ENCODE measurements at regions not wholly inside any gene's neighbourhood (a gene's known extent, or its start where the extent isn't known, plus 50 kb on each side); places are given as distances from the start of the nearest gene placed in this dataset.

- TF ChIP-seq CTCF (IDR thresholded peaks at IDR 0.05), result no peak
- H3K27ac ChIP-seq, result no peak overlapping the region
Measured at GRCh38 chr18:10284540-10285282, 169.7 kb upstream of the APCDD1 start.

GRCh38 chr18:10285283-10285640 is 169.2 kb upstream of the APCDD1 start:
- no peak overlapping the region for H3K27ac ChIP-seq
- TF ChIP-seq CTCF (IDR thresholded peaks at IDR 0.05), result no peak
- DNase-seq (ENCODE audit: low spot score), result no peak
- no peak overlapping the region for H3K4me3 ChIP-seq
- H3K4me1 ChIP-seq, result no peaks in the 10 kb centered on the region
- H3K36me3 ChIP-seq, result no peaks in the 10 kb centered on the region
- no peaks in the 10 kb centered on the region for H3K27me3 ChIP-seq
- H3K9me3 ChIP-seq, result no peaks in the 10 kb centered on the region

More at GRCh38 chr18:10284540-10285282, 169.7 kb upstream of the APCDD1 start:
- Histone ChIP-seq H3K27me3 (no peaks in the 10 kb centered on the region), H3K9me3 (no peaks in the 10 kb centered on the region), H3K4me1 (no peaks in the 10 kb centered on the region), H3K4me3 (no peak overlapping the region), H3K36me3 (no peaks in the 10 kb centered on the region)
- no peak for DNase-seq (ENCODE audit: low spot score)

GRCh38 chr18:10286580-10287150 is 167.8 kb upstream of the APCDD1 start:
- Histone ChIP-seq H3K4me1 (no peaks in the 10 kb centered on the region), H3K27ac (no peak overlapping the region), H3K4me3 (no peak overlapping the region), H3K27me3 (no peaks in the 10 kb centered on the region), H3K36me3 (no peaks in the 10 kb centered on the region), H3K9me3 (no peaks in the 10 kb centered on the region)
- TF ChIP-seq CTCF (IDR thresholded peaks at IDR 0.05), result no peak
- DNase-seq (ENCODE audit: low spot score), result no peak

- no peak for DNase-seq (ENCODE audit: low spot score)
- TF ChIP-seq CTCF (IDR thresholded peaks at IDR 0.05), result no peak
- Histone ChIP-seq H3K4me3 (no peak overlapping the region), H3K36me3 (no peaks in the 10 kb centered on the region), H3K9me3 (no peaks in the 10 kb centered on the region), H3K4me1 (no peaks in the 10 kb centered on the region), H3K27ac (no peak overlapping the region), H3K27me3 (no peaks in the 10 kb centered on the region)
Measured at GRCh38 chr18:10289251-10289650, 165.2 kb upstream of the APCDD1 start.

GRCh38 chr18:10289951-10290637 is 164.3 kb upstream of the APCDD1 start:
- no peak for DNase-seq (ENCODE audit: low spot score)
- Histone ChIP-seq H3K9me3 (no peaks in the 10 kb centered on the region), H3K36me3 (no peaks in the 10 kb centered on the region), H3K4me1 (no peaks in the 10 kb centered on the region), H3K4me3 (no peak overlapping the region), H3K27ac (no peak overlapping the region), H3K27me3 (no peaks in the 10 kb centered on the region)
- no peak for TF ChIP-seq CTCF (IDR thresholded peaks at IDR 0.05)
